Uterus (tissue), 2 donors: ENCODE measurements at regions not wholly inside any gene's neighbourhood (a gene's known extent, or its start where the extent isn't known, plus 50 kb on each side); places are given as distances from the start of the nearest gene placed in this dataset.

Source experiments
- POLR2A ChIP-seq, 2 donors: fragments of 450-650 bp; IDR thresholded peaks; one replicate each; pipeline ENCODE4 v1.6.1; 2016; ENCODE audit warnings: antibody characterized with exemption in 2 of 2, mild to moderate bottlenecking in 1 of 2, moderate library complexity in 1 of 2
- TF ChIP-seq, protein P1 (sequence below), 4 experiments: fragments of 200-600 bp in 2 of 4; fragments of 450-650 bp in 2 of 4; sonication (generic) in 2 of 4; IDR thresholded peaks; one replicate each; pipeline ENCODE4 v1.5.1; 2016 to 2019; ENCODE audit warnings: antibody characterized with exemption in 4 of 4, mild to moderate bottlenecking in 2 of 4, moderate library complexity in 1 of 4

DNA sequence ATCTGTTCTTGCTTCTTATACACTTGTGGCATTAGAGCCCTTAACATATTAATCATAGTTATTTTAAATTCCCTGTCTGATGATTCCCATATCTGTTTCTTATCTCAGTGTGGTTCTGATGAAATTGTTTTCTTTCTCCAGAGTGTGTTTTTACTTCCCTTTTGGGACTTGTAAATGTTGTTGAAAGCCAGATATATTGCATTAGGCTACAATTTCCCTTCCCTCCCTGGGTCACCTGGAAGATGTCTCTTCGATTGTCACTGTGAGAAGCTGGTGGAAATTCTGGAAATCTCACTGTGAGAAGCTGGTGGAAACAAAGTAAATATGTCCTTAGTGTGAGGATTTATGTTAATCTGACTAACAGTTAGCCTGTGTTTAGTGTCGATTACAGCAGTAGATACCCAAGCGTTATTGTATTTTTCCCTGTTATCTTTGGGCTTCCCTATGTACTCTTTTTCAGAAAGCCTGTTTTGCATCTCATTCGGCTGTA is 717.3 kb downstream of the TRHDE start:
- TF ChIP-seq, protein P1, sequence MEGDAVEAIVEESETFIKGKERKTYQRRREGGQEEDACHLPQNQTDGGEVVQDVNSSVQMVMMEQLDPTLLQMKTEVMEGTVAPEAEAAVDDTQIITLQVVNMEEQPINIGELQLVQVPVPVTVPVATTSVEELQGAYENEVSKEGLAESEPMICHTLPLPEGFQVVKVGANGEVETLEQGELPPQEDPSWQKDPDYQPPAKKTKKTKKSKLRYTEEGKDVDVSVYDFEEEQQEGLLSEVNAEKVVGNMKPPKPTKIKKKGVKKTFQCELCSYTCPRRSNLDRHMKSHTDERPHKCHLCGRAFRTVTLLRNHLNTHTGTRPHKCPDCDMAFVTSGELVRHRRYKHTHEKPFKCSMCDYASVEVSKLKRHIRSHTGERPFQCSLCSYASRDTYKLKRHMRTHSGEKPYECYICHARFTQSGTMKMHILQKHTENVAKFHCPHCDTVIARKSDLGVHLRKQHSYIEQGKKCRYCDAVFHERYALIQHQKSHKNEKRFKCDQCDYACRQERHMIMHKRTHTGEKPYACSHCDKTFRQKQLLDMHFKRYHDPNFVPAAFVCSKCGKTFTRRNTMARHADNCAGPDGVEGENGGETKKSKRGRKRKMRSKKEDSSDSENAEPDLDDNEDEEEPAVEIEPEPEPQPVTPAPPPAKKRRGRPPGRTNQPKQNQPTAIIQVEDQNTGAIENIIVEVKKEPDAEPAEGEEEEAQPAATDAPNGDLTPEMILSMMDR (IDR thresholded peaks at IDR 0.05), result no peak
- no peak for TF ChIP-seq POLR2A (IDR thresholded peaks at IDR 0.05)
